Glutamatergic neuron (in vitro differentiated cells): ENCODE measurements at regions not wholly inside any gene's neighbourhood (a gene's known extent, or its start where the extent isn't known, plus 50 kb on each side); places are given as distances from the start of the nearest gene placed in this dataset.

Experiments used
- DNase-seq: peaks from one replicate; pipeline ENCODE4 v3.0.0; 2022
- H3K27ac Mint-ChIP-seq: one replicate; pipeline ENCODE4 v1.8.0; 2020; ENCODE audit warnings: mild to moderate bottlenecking, mixed read lengths, inconsistent platforms; ENCODE audit not compliant: unreplicated experiment
- H3K27me3 Mint-ChIP-seq: one replicate; pipeline ENCODE4 v1.8.0; 2020; ENCODE audit warnings: mild to moderate bottlenecking, moderate library complexity, mixed read lengths, inconsistent platforms; ENCODE audit not compliant: unreplicated experiment
- H3K36me3 Mint-ChIP-seq: one replicate; pipeline ENCODE4 v1.8.0; 2020; ENCODE audit warnings: mild to moderate bottlenecking, mixed read lengths, inconsistent platforms; ENCODE audit not compliant: unreplicated experiment
- H3K4me1 Mint-ChIP-seq: one replicate; pipeline ENCODE4 v1.8.0; 2020; ENCODE audit warnings: mild to moderate bottlenecking, low read depth, mixed read lengths, inconsistent platforms; ENCODE audit not compliant: unreplicated experiment
- H3K4me3 Mint-ChIP-seq: one replicate; pipeline ENCODE4 v1.8.0; 2020; ENCODE audit warnings: mild to moderate bottlenecking, mixed read lengths, inconsistent platforms; ENCODE audit not compliant: unreplicated experiment
- H3K9me3 Mint-ChIP-seq: one replicate; pipeline ENCODE4 v1.8.0; 2020; ENCODE audit warnings: mild to moderate bottlenecking, moderate library complexity, mixed read lengths, inconsistent platforms; ENCODE audit not compliant: unreplicated experiment
- CTCF ChIP-seq: fragments of 200-600 bp; sonication (generic); IDR thresholded peaks from one replicate; pipeline ENCODE4 v1.5.0; 2021; ENCODE audit not compliant: partially characterized antibody, unreplicated experiment

- no peak for TF ChIP-seq CTCF
- H3K27ac Mint-ChIP-seq = no peak overlapping the region
- no peaks in the 10 kb centered on the region for H3K36me3 Mint-ChIP-seq
- H3K4me3 Mint-ChIP-seq = no peak overlapping the region
- no peaks in the 10 kb centered on the region for H3K9me3 Mint-ChIP-seq
- H3K27me3 Mint-ChIP-seq = peaks cover 2% of the 10 kb centered on the region
- DNase-seq = no peak
- H3K4me1 Mint-ChIP-seq = no peaks in the 10 kb centered on the region
Measured at GRCh38 chr15:39502611-39503195, 78.2 kb upstream of the THBS1 start.

GRCh38 chr15:39503526-39503925 lies 77.4 kb upstream of the THBS1 start:
- Mint-ChIP-seq H3K4me3 (no peak overlapping the region), H3K9me3 (no peaks in the 10 kb centered on the region), H3K4me1 (no peaks in the 10 kb centered on the region), H3K27me3 (peaks cover 2% of the 10 kb centered on the region), H3K36me3 (no peaks in the 10 kb centered on the region), H3K27ac (no peak overlapping the region)
- no peak for TF ChIP-seq CTCF
- no peak for DNase-seq

GRCh38 chr15:39504808-39505207 lies 76.1 kb upstream of the THBS1 start:
- Mint-ChIP-seq H3K27me3 (peaks cover 2% of the 10 kb centered on the region), H3K27ac (no peak overlapping the region), H3K4me1 (no peaks in the 10 kb centered on the region), H3K4me3 (no peak overlapping the region), H3K36me3 (no peaks in the 10 kb centered on the region), H3K9me3 (no peaks in the 10 kb centered on the region)
- DNase-seq = no peak
- no peak for TF ChIP-seq CTCF

- H3K4me1 Mint-ChIP-seq = no peaks in the 10 kb centered on the region
- no peak overlapping the region for H3K27ac Mint-ChIP-seq
- H3K27me3 Mint-ChIP-seq = peaks cover 2% of the 10 kb centered on the region
- H3K9me3 Mint-ChIP-seq = no peaks in the 10 kb centered on the region
- H3K36me3 Mint-ChIP-seq = no peaks in the 10 kb centered on the region
- H3K4me3 Mint-ChIP-seq = no peak overlapping the region
- TF ChIP-seq CTCF = no peak
- DNase-seq = no peak
Measured at GRCh38 chr15:39506146-39506545, 74.7 kb upstream of the THBS1 start.

GRCh38 chr15:39508536-39508935 lies 72.3 kb upstream of the THBS1 start:
- DNase-seq = no peak
- H3K27me3 Mint-ChIP-seq = peaks cover 2% of the 10 kb centered on the region
- H3K9me3 Mint-ChIP-seq = no peaks in the 10 kb centered on the region
- no peak for TF ChIP-seq CTCF
- no peak overlapping the region for H3K27ac Mint-ChIP-seq
- H3K36me3 Mint-ChIP-seq = no peaks in the 10 kb centered on the region
- peaks cover 2% of the 10 kb centered on the region for H3K4me1 Mint-ChIP-seq
- no peak overlapping the region for H3K4me3 Mint-ChIP-seq
